HEK293 (cell line): ENCODE measurements at regions not wholly inside any gene's neighbourhood (a gene's known extent, or its start where the extent isn't known, plus 50 kb on each side); places are given as distances from the start of the nearest gene placed in this dataset.

Source experiments
- CTCF ChIA-PET: fragments of 350-600 bp; formaldehyde crosslinking; extraction: SDS; loops from one replicate; lab custom pipeline; 2021; ENCODE audit warnings: antibody characterized with exemption; lab: Yijun Ruan, JAX
- POLR2A ChIA-PET: fragments of 300-600 bp; formaldehyde crosslinking; extraction: SDS; loops from one replicate; lab custom pipeline; 2020; ENCODE audit warnings: antibody characterized with exemption, inconsistent platforms; lab: Yijun Ruan, JAX
- H3K27ac ChIP-seq: fragments of 200-500 bp; sonication (Bioruptor generic); 2 replicates; pipeline ENCODE4 v1.5.1; 2014; ENCODE audit warnings: low read depth, low read length, control low read depth, inconsistent platforms; ENCODE audit errors: extremely low read depth
- H3K36me3 ChIP-seq, 2 experiments: fragments of 200-500 bp in 1 of 2; sonication (Bioruptor generic) in 1 of 2; 1 replicate in 1 of 2; 2 replicates in 1 of 2; pipeline ENCODE4 v1.5.1; 2014 to 2017; ENCODE audit warnings: inconsistent platforms in 2 of 2, low read length in 2 of 2; ENCODE audit not compliant: control insufficient read depth in 2 of 2, insufficient read depth in 1 of 2
- H3K4me1 ChIP-seq: fragments of 200-500 bp; sonication (Bioruptor generic); 2 replicates; pipeline ENCODE4 v1.5.1; 2014; ENCODE audit warnings: mild to moderate bottlenecking, low read length, inconsistent platforms; ENCODE audit not compliant: control insufficient read depth, insufficient read depth
- H3K4me3 ChIP-seq: 2 replicates; pipeline ENCODE4 v1.5.1; 2011; ENCODE audit warnings: low read depth, mild to moderate bottlenecking, control low read depth, low read length, moderate library complexity
- H3K9me3 ChIP-seq: fragments of 200-500 bp; sonication (Bioruptor generic); 2 replicates; pipeline ENCODE4 v1.5.1; 2014; ENCODE audit warnings: low read depth, low read length, inconsistent platforms; ENCODE audit not compliant: control insufficient read depth, insufficient read depth
- IKZF3 ChIP-seq: fragments of 450-650 bp; IDR thresholded peaks from 2 replicates; pipeline ENCODE4 v1.5.0; 2018; ENCODE audit warnings: missing biosample characterization, mild to moderate bottlenecking, missing genetic modification characterization, moderate library complexity
- KLF16 ChIP-seq: fragments of 450-650 bp; formaldehyde crosslinking; IDR thresholded peaks from 2 replicates; pipeline ENCODE4 v1.5.1; 2017; ENCODE audit warnings: missing biosample characterization, missing genetic modification characterization
- OSR2 ChIP-seq: fragments of 450-650 bp; formaldehyde crosslinking; IDR thresholded peaks from 2 replicates; pipeline ENCODE4 v1.5.1; 2016; ENCODE audit warnings: missing biosample characterization, missing genetic modification characterization
- REST ChIP-seq: fragments of 450-650 bp; formaldehyde crosslinking; IDR thresholded peaks from 2 replicates; pipeline ENCODE4 v1.5.1; 2016; ENCODE audit warnings: missing biosample characterization, missing genetic modification characterization
- SP7 ChIP-seq: fragments of 450-650 bp; formaldehyde crosslinking; IDR thresholded peaks from 2 replicates; pipeline ENCODE4 v1.5.1; 2016; ENCODE audit warnings: missing biosample characterization, missing genetic modification characterization
- ZBTB17 ChIP-seq: fragments of 450-650 bp; formaldehyde crosslinking; IDR thresholded peaks from 2 replicates; pipeline ENCODE4 v1.5.1; 2016; ENCODE audit warnings: missing biosample characterization, missing genetic modification characterization
- ZBTB48 ChIP-seq: fragments of 450-650 bp; formaldehyde crosslinking; IDR thresholded peaks from 2 replicates; pipeline ENCODE4 v1.5.1; 2016; ENCODE audit warnings: missing biosample characterization, missing genetic modification characterization
- ZBTB7A ChIP-seq: fragments of 450-650 bp; formaldehyde crosslinking; IDR thresholded peaks from 2 replicates; pipeline ENCODE4 v1.5.1; 2016; ENCODE audit warnings: low read depth, missing biosample characterization, missing genetic modification characterization
- ZEB2 ChIP-seq: fragments of 450-650 bp; formaldehyde crosslinking; IDR thresholded peaks from 2 replicates; pipeline ENCODE4 v1.5.1; 2016; ENCODE audit warnings: missing biosample characterization, missing genetic modification characterization
- ZNF16 ChIP-seq: fragments of 450-650 bp; formaldehyde crosslinking; IDR thresholded peaks from 2 replicates; pipeline ENCODE4 v1.5.1; 2016; ENCODE audit warnings: low read depth, missing biosample characterization, missing genetic modification characterization
- ZNF18 ChIP-seq: fragments of 450-650 bp; formaldehyde crosslinking; IDR thresholded peaks from 2 replicates; pipeline ENCODE4 v1.5.1; 2016; ENCODE audit warnings: missing biosample characterization, missing genetic modification characterization
- ZNF211 ChIP-seq: fragments of 450-650 bp; formaldehyde crosslinking; IDR thresholded peaks from 2 replicates; pipeline ENCODE4 v1.5.1; 2016; ENCODE audit warnings: low read depth, missing biosample characterization, missing genetic modification characterization
- ZNF239 ChIP-seq: fragments of 450-650 bp; formaldehyde crosslinking; IDR thresholded peaks from 2 replicates; pipeline ENCODE4 v1.5.1; 2016; ENCODE audit warnings: missing biosample characterization, missing genetic modification characterization
- ZNF37A ChIP-seq: fragments of 450-650 bp; IDR thresholded peaks from 2 replicates; pipeline ENCODE4 v1.5.1; 2018; ENCODE audit warnings: missing biosample characterization, missing genetic modification characterization
- ZNF585B ChIP-seq: fragments of 450-650 bp; formaldehyde crosslinking; IDR thresholded peaks from 2 replicates; pipeline ENCODE4 v1.5.1; 2016; ENCODE audit warnings: missing biosample characterization, missing genetic modification characterization
- ZNF654 ChIP-seq: fragments of 450-650 bp; formaldehyde crosslinking; IDR thresholded peaks from 2 replicates; pipeline ENCODE4 v1.5.1; 2016; ENCODE audit warnings: low read depth, missing biosample characterization, missing genetic modification characterization
- ZNF677 ChIP-seq: fragments of 450-650 bp; IDR thresholded peaks from 2 replicates; pipeline ENCODE4 v1.5.0; 2018; ENCODE audit warnings: missing biosample characterization, mild to moderate bottlenecking, missing genetic modification characterization, moderate library complexity
- ZNF747 ChIP-seq: fragments of 450-650 bp; formaldehyde crosslinking; IDR thresholded peaks from 2 replicates; pipeline ENCODE4 v1.5.1; 2016; ENCODE audit warnings: missing biosample characterization, missing genetic modification characterization
- ZNF768 ChIP-seq: fragments of 450-650 bp; formaldehyde crosslinking; IDR thresholded peaks from 2 replicates; pipeline ENCODE4 v1.5.1; 2018; ENCODE audit warnings: missing biosample characterization, mild to moderate bottlenecking, missing genetic modification characterization
- ZSCAN23 ChIP-seq: fragments of 450-650 bp; formaldehyde crosslinking; IDR thresholded peaks from 2 replicates; pipeline ENCODE4 v1.5.1; 2016; ENCODE audit warnings: missing biosample characterization, missing genetic modification characterization
- TF ChIP-seq, protein P1 (sequence below): fragments of 450-650 bp; formaldehyde crosslinking; IDR thresholded peaks from 2 replicates; pipeline ENCODE4 v1.5.1; 2016; ENCODE audit warnings: missing biosample characterization, missing genetic modification characterization, borderline replicate concordance

- Histone ChIP-seq H3K27ac (no peak overlapping the region), H3K4me1 (no peaks in the 10 kb centered on the region), H3K4me3 (no peak overlapping the region), H3K36me3 (no peaks in the 10 kb centered on the region), H3K9me3 (no peaks in the 10 kb centered on the region)
- TF ChIP-seq OSR2 (tag by site-specific recombination) (no peak), ZBTB17 (tag by site-specific recombination) (peak; percentile 77)
- TF ChIP-seq, protein P1, sequence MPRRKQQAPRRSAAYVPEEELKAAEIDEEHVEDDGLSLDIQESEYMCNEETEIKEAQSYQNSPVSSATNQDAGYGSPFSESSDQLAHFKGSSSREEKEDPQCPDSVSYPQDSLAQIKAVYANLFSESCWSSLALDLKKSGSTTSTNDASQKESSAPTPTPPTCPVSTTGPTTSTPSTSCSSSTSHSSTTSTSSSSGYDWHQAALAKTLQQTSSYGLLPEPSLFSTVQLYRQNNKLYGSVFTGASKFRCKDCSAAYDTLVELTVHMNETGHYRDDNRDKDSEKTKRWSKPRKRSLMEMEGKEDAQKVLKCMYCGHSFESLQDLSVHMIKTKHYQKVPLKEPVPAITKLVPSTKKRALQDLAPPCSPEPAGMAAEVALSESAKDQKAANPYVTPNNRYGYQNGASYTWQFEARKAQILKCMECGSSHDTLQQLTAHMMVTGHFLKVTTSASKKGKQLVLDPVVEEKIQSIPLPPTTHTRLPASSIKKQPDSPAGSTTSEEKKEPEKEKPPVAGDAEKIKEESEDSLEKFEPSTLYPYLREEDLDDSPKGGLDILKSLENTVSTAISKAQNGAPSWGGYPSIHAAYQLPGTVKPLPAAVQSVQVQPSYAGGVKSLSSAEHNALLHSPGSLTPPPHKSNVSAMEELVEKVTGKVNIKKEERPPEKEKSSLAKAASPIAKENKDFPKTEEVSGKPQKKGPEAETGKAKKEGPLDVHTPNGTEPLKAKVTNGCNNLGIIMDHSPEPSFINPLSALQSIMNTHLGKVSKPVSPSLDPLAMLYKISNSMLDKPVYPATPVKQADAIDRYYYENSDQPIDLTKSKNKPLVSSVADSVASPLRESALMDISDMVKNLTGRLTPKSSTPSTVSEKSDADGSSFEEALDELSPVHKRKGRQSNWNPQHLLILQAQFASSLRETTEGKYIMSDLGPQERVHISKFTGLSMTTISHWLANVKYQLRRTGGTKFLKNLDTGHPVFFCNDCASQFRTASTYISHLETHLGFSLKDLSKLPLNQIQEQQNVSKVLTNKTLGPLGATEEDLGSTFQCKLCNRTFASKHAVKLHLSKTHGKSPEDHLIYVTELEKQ (tag by site-specific recombination) = no peak
- ChIA-PET POLR2A (no interaction called here), CTCF (interaction anchor here (1.3 kb wide), 1 partner anchor 11 kb away, joined by 4 read pairs; no protein-coding TSS in a partner anchor)
These were observed 84.3 kb upstream of the ACTBL2 start for GRCh38 chr5:57566914-57567313.

GRCh38 chr5:57561231-57561842, 78.7 kb upstream of the ACTBL2 start:
- H3K36me3 ChIP-seq = no peaks in the 10 kb centered on the region
- H3K4me1 ChIP-seq = no peaks in the 10 kb centered on the region
- TF ChIP-seq ZNF18 (tag by site-specific recombination) (no peak), ZNF37A (tag by site-specific recombination) (no peak), ZBTB48 (tag by site-specific recombination) (no peak), SP7 (tag by site-specific recombination) (no peak), OSR2 (tag by site-specific recombination) (no peak), ZBTB7A (tag by site-specific recombination) (no peak), ZNF747 (tag by site-specific recombination) (no peak), IKZF3 (tag by site-specific recombination) (no peak)
- no peak overlapping the region for H3K4me3 ChIP-seq
- ChIA-PET POLR2A (no interaction called here), CTCF (interaction anchor here (1.6 kb wide), 1 partner anchor 16 kb away, joined by 4 read pairs; no protein-coding TSS in a partner anchor)
- H3K9me3 ChIP-seq = no peaks in the 10 kb centered on the region
- no peak overlapping the region for H3K27ac ChIP-seq

GRCh38 chr5:57559110-57559635, 76.6 kb upstream of the ACTBL2 start:
- no peak overlapping the region for H3K27ac ChIP-seq
- no peaks in the 10 kb centered on the region for H3K4me1 ChIP-seq
- H3K9me3 ChIP-seq = no peaks in the 10 kb centered on the region
- ChIA-PET POLR2A (no interaction called here), CTCF (no interaction called here)
- TF ChIP-seq ZEB2 (tag by site-specific recombination) = no peak
- no peak for TF ChIP-seq ZNF211 (tag by site-specific recombination)
- no peak for TF ChIP-seq ZSCAN23 (tag by site-specific recombination)
- TF ChIP-seq ZNF16 (tag by site-specific recombination) = no peak
- no peak for TF ChIP-seq REST (tag by site-specific recombination)
- no peak for TF ChIP-seq ZBTB48 (tag by site-specific recombination)
- TF ChIP-seq ZNF654 (tag by site-specific recombination) = no peak
- no peak for TF ChIP-seq ZNF239 (tag by site-specific recombination)
- no peak for TF ChIP-seq ZNF768 (tag by site-specific recombination)
- TF ChIP-seq ZNF677 (tag by site-specific recombination) = no peak
- no peak for TF ChIP-seq ZNF585B (tag by site-specific recombination)
- TF ChIP-seq ZNF747 (tag by site-specific recombination) = no peak
- no peak for TF ChIP-seq KLF16 (tag by site-specific recombination)
- no peak overlapping the region for H3K4me3 ChIP-seq
- no peaks in the 10 kb centered on the region for H3K36me3 ChIP-seq
